ENCODE measurements at regions not wholly inside any gene's neighbourhood (a gene's known extent, or its start where the extent isn't known, plus 50 kb on each side); places are given as distances from the start of the nearest gene placed in this dataset.

DNA sequence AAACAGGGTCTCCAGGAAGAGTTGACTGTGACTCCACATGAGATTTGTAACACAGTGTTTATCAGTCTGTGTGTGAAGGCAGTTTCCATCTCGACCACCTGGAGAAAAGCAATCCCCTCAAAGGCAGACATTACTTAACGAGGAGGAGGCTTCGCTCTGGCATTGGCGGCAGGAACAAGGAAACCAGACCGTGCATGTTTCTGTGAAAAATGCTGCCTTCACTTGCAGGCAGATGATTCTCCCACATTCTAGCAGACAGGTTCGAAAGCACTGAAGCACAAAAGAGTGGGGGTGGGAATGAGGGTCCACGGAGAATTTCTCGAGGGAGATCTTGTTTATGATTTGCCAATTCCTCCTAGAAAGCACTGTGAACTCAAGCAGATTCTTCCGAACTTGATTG lies 414.0 kb downstream of the SLC4A3 start:
- Histone ChIP-seq H2BK5ac (ENCODE audit: insufficient read length, low read length) (no peak overlapping the region), H3K18ac (ENCODE audit: insufficient read length, low read depth, low read length) (no peak overlapping the region), H4K91ac (ENCODE audit: insufficient read length, low read depth, low read length) (no peak overlapping the region), H4K20me1 (ENCODE audit: control insufficient read depth, insufficient read depth, insufficient read length) (no peaks in the 10 kb centered on the region), H4K8ac (replicated peaks; ENCODE audit: insufficient read length, low read depth, low read length) (no peak overlapping the region), H3K9me3 (ENCODE audit: control insufficient read depth, low read depth, low read length) (no peaks in the 10 kb centered on the region), H3T11ph (ENCODE audit: low read length) (no peak overlapping the region), H2BK15ac (ENCODE audit: low read depth, low read length) (no peak overlapping the region), H3K27me3 (ENCODE audit: insufficient read depth, low read length) (no peaks in the 10 kb centered on the region), H2BK20ac (ENCODE audit: low read depth, low read length, poor library complexity, severe bottlenecking) (no peak overlapping the region), H3K9ac (ENCODE audit: extremely low read depth, insufficient read length, low read length) (peak overlapping the region; percentile 2), H2BK12ac (ENCODE audit: insufficient read length, low read depth, low read length) (no peak overlapping the region), H3K79me2 (ENCODE audit: insufficient read depth, low read length) (no peaks in the 10 kb centered on the region), H2AFZ (ENCODE audit: low read length) (no peak overlapping the region), H3K14ac (ENCODE audit: insufficient read depth, low read length) (no peak overlapping the region), H3K4ac (ENCODE audit: low read depth, low read length) (no peak overlapping the region), H3K56ac (ENCODE audit: insufficient read length, low read depth, low read length) (no peak overlapping the region), H3K79me1 (ENCODE audit: insufficient read depth, low read depth, low read length, poor library complexity, severe bottlenecking) (no peaks in the 10 kb centered on the region), H3K23ac (ENCODE audit: insufficient read length, low read depth, low read length) (no peak overlapping the region), H3K23me2 (ENCODE audit: insufficient read length, low read depth, low read length, poor library complexity, severe bottlenecking) (no peaks in the 10 kb centered on the region), H3K4me2 (ENCODE audit: insufficient read depth, insufficient read length, low read length) (no peak overlapping the region), H2BK120ac (ENCODE audit: low read depth, low read length, poor library complexity, severe bottlenecking) (no peak overlapping the region), H4K5ac (ENCODE audit: insufficient read length, low read depth, low read length) (no peak overlapping the region), H3K27ac (ENCODE audit: insufficient read length, low read depth, low read length) (no peak overlapping the region), H2AK5ac (ENCODE audit: insufficient read length, low read length) (no peak overlapping the region), H3K4me1 (ENCODE audit: insufficient read depth, low read length) (no peaks in the 10 kb centered on the region; the same call in 1 of the 2 replicates)
- Mint-ChIP-seq H3K4me1 (peaks cover 24 to 31% of the 10 kb centered on the region in 2 experiments), H3K9me3 (no peaks in the 10 kb centered on the region), H3K27ac (no peak overlapping the region), H3K4me3 (no peak overlapping the region), H3K36me3 (ENCODE audit: insufficient read depth in 1 of 3, low read depth in 3 of 3) (no peaks in the 10 kb centered on the region), H3K27me3 (ENCODE audit: low read depth) (peaks cover 1% of the 10 kb centered on the region; the same call in 1 of the 2 replicates)
- TF ChIP-seq, protein P1, sequence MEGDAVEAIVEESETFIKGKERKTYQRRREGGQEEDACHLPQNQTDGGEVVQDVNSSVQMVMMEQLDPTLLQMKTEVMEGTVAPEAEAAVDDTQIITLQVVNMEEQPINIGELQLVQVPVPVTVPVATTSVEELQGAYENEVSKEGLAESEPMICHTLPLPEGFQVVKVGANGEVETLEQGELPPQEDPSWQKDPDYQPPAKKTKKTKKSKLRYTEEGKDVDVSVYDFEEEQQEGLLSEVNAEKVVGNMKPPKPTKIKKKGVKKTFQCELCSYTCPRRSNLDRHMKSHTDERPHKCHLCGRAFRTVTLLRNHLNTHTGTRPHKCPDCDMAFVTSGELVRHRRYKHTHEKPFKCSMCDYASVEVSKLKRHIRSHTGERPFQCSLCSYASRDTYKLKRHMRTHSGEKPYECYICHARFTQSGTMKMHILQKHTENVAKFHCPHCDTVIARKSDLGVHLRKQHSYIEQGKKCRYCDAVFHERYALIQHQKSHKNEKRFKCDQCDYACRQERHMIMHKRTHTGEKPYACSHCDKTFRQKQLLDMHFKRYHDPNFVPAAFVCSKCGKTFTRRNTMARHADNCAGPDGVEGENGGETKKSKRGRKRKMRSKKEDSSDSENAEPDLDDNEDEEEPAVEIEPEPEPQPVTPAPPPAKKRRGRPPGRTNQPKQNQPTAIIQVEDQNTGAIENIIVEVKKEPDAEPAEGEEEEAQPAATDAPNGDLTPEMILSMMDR (conservative IDR thresholded peaks at IDR 0.05): no peak
- WGBS (ENCODE audit: extremely low coverage, insufficient read length, low lambda C conversion rate): no CpG with 5 or more reads among the region's 9 CpGs
- DNase-seq: no peak
